VCaP (cell line): ENCODE measurements at regions not wholly inside any gene's neighbourhood (a gene's known extent, or its start where the extent isn't known, plus 50 kb on each side); places are given as distances from the start of the nearest gene placed in this dataset.
A peak's percentile ranks its signal among the peaks of the same experiment; 100 is the strongest.

Experiments used
- H3K27ac ChIP-seq: fragments of 450-650 bp; 2 replicates; pipeline ENCODE4 v1.5.1; 2017
- TF ChIP-seq, protein P1 (sequence below): fragments of 450-650 bp; conservative IDR thresholded peaks from 2 replicates; pipeline ENCODE4 v1.5.1; 2017; ENCODE audit warnings: mild to moderate bottlenecking, moderate library complexity

DNA sequence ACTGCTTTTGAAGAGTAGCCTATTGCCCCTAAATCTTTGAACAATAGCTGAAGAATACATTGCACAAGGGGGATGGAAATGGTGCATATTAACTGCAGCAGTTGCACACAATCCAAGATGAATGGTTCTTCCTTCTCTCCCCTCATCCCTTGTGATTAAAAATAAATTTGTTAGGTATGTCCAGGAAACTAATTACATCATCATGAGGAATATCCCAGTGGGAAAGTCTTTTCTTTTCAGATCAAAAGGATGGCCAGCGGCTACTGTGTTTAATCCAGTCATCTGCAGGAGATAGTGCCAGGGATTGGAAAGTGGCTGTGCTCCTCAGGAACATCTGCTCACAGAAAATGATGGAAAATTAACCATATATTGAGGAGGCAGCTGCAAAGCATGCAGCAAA, 508.4 kb upstream of the SEMA6A start:
- TF ChIP-seq, protein P1, sequence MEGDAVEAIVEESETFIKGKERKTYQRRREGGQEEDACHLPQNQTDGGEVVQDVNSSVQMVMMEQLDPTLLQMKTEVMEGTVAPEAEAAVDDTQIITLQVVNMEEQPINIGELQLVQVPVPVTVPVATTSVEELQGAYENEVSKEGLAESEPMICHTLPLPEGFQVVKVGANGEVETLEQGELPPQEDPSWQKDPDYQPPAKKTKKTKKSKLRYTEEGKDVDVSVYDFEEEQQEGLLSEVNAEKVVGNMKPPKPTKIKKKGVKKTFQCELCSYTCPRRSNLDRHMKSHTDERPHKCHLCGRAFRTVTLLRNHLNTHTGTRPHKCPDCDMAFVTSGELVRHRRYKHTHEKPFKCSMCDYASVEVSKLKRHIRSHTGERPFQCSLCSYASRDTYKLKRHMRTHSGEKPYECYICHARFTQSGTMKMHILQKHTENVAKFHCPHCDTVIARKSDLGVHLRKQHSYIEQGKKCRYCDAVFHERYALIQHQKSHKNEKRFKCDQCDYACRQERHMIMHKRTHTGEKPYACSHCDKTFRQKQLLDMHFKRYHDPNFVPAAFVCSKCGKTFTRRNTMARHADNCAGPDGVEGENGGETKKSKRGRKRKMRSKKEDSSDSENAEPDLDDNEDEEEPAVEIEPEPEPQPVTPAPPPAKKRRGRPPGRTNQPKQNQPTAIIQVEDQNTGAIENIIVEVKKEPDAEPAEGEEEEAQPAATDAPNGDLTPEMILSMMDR = no peak
- H3K27ac ChIP-seq = no peak overlapping the region

DNA sequence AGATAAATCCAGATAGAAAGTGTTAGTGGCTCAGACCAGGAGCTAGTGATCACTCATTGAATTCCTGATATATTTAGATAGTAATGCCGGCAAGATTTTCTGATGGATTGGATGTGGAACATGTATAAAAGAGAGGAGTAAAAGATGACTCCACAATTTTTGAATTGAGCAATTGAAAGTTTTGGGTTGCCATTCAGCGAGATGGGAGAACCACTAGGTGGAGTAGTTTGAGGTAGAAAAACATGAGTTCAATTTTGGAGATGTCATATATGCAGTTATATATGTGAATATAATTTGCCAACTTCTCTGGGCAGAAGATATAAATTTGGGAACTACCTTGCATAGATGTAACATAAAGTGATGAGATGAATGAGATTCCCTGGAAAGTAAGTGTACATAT, 502.5 kb upstream of the SEMA6A start:
- no peak overlapping the region for H3K27ac ChIP-seq
- TF ChIP-seq, protein P1 = peak; percentile 77

DNA sequence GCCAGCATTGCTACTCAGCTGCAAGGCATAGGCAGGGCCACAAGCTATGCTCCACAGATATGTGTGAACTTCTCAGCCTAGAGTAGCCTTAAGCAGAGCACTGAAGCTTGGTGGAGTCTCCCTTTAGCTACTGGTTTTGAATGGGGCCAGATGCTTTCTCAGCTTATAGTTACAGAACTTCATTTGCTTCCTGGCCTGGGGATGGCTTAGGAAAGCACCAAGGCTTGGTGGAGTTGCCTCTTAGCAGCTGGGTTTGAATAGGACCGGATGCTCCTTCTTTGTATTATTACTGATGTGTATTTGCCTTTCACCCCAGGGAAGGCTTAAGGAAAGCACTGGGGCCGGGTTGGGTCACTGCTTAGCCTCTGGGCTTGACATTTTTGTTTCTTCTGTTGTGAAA, 497.8 kb upstream of the SEMA6A start:
- no peak overlapping the region for H3K27ac ChIP-seq
- TF ChIP-seq, protein P1 = no peak

DNA sequence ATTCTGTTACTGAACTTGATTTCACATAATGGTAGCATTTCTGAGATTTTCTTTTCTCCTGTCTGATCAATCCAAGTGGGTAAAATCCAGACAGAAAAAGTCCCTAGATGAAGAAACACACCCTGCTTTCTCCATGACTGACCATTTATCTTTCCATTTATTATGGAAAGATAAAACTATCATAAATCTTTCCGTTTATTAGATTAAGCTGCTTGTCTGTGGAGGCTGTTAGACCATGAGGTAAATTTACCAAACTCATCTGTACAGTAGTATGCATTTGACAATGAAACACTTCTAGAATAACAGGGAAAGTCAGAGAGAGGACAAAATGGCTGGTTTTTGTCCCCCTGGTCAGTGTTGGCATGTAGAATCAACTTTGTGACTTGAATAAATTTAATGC, 491.2 kb upstream of the SEMA6A start:
- TF ChIP-seq, protein P1 = no peak
- H3K27ac ChIP-seq = no peak overlapping the region

DNA sequence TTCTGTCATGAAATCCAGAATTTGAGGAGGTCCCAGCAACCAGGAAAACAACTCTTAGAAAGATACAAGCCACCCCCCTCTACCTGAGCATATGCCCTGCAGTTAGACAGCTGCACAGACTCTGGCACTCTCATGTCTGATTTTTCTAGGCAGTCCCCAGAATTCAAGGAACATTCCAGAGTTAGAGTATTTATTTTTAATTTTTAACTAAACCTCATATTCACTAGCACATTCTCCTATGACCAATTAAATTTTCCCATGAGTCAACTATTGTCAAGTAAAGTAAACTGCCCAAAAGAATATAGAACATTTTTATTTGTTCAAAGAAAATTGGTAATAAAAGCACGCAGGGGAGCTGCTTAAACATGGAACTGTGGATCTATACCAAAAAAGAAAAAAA, 490.5 kb upstream of the SEMA6A start:
- TF ChIP-seq, protein P1 = no peak
- H3K27ac ChIP-seq = no peak overlapping the region

DNA sequence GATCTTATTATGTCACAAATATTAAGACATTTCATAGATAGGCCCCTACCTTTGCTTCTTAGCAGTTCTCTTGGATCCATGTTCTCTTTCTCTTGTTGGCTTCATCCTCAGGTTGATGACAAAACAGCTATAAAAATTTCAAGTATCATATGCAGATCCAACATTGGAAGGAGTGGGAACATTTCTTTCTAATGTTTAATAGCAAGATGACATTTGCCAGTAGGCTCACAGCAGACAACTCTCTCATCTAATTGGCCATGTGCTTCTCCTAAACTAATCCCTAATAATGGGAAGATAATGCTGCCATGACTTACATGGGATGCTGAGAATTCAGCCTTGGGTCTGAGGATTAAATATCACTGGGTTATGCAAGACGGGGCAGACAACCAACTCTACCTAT, 485.5 kb upstream of the SEMA6A start:
- TF ChIP-seq, protein P1 = no peak
- no peak overlapping the region for H3K27ac ChIP-seq

DNA sequence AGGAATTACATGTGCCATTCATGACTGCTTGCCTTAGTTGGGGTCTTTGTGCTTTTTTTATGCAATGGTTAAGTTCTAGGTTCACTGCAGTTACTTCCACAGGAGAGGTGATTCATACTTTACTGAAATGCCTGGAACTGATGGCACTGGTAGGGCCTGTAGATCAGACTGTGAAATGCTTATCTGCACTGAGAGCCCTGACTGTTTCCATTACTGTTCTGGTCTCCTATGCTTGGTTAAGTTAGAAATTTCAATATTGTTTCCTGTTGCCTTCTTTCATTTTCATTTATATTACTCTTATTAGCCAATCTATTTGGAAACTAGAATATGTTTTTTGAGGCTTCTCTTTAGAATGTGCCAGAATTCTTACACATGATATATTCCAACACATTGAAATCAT, 484.1 kb upstream of the SEMA6A start:
- H3K27ac ChIP-seq = no peak overlapping the region
- TF ChIP-seq, protein P1 = no peak

DNA sequence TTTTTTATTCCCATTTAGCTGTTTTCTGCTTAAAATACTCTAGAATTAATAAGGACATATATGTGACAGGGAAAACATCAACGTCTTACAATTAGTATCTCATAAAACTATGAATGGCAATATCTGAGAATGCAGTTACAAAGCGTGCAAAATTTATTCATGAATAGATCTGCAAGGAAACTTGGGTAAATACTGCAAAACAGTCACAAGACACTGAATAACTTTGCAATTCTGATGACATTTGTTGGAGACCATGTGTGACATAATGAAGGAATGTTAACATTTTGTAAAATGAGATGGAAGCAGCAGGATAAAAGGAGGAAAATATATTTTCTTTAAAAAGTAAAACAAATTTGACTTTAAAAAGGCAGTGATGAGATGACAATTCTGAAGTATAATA, 480.9 kb upstream of the SEMA6A start:
- TF ChIP-seq, protein P1 = no peak
- no peak overlapping the region for H3K27ac ChIP-seq
